HG02852 (cell line): ENCODE measurements at regions not wholly inside any gene's neighbourhood (a gene's known extent, or its start where the extent isn't known, plus 50 kb on each side); places are given as distances from the start of the nearest gene placed in this dataset.
"Not testable (repeated sequence)": the region's sequence is repeated elsewhere in the genome, so short reads cannot be mapped to it uniquely, and the experiment has no call there.

Experiments used
- ATAC-seq: cut with Tn5 transposase; IDR thresholded peaks from one replicate; pipeline ENCODE4 v1.9.1; 2021; ENCODE audit warnings: mild to moderate bottlenecking, moderate library complexity; ENCODE audit not compliant: unreplicated experiment

GRCh38 chr9:28410411-28410810, 837.1 kb upstream of the C9orf72 start:
- ATAC-seq = no peak

- ATAC-seq = no peak
Measured at GRCh38 chr9:28413471-28413870, 840.2 kb upstream of the C9orf72 start.

- ATAC-seq = no peak
Measured at GRCh38 chr9:28423255-28423654, 850.0 kb upstream of the C9orf72 start.

GRCh38 chr9:28435456-28435855, 862.2 kb upstream of the C9orf72 start:
- ATAC-seq = no peak

GRCh38 chr9:28439688-28440087, 866.4 kb upstream of the C9orf72 start:
- no peak for ATAC-seq

GRCh38 chr9:28443461-28443860, 870.2 kb upstream of the C9orf72 start:
- ATAC-seq = no peak

- ATAC-seq = no peak
Measured at GRCh38 chr9:28444637-28445036, 871.4 kb upstream of the C9orf72 start.

GRCh38 chr9:28445211-28445610, 871.9 kb upstream of the C9orf72 start:
- no peak for ATAC-seq

GRCh38 chr9:28453918-28454317, 880.6 kb upstream of the C9orf72 start:
- no peak for ATAC-seq

- ATAC-seq = no peak
Measured at GRCh38 chr9:28456861-28457260, 883.6 kb upstream of the C9orf72 start.

- no peak for ATAC-seq
Measured at GRCh38 chr9:28464481-28465216, 891.4 kb upstream of the C9orf72 start.

GRCh38 chr9:28471261-28471660, 898.0 kb upstream of the C9orf72 start:
- no peak for ATAC-seq

- ATAC-seq = no peak
Measured at GRCh38 chr9:28487561-28487960, 914.3 kb upstream of the C9orf72 start.

- no peak for ATAC-seq
Measured at GRCh38 chr9:28491121-28491520, 917.8 kb upstream of the C9orf72 start.

GRCh38 chr9:28498168-28498567, 924.9 kb upstream of the C9orf72 start:
- not testable (repeated sequence) for ATAC-seq

- no peak for ATAC-seq
Measured at GRCh38 chr9:28502189-28502588, 928.9 kb upstream of the C9orf72 start.

GRCh38 chr9:28502741-28503140, 929.5 kb upstream of the C9orf72 start:
- no peak for ATAC-seq

- no peak for ATAC-seq
Measured at GRCh38 chr9:28503573-28503972, 930.3 kb upstream of the C9orf72 start.

- no peak for ATAC-seq
Measured at GRCh38 chr9:28518439-28518838, 945.2 kb upstream of the C9orf72 start.

- not testable (repeated sequence) for ATAC-seq
Measured at GRCh38 chr9:28524309-28524708, 951.0 kb upstream of the C9orf72 start.

- ATAC-seq = no peak
Measured at GRCh38 chr9:28528049-28528448, 954.8 kb upstream of the C9orf72 start.

GRCh38 chr9:28538132-28538531, 964.9 kb upstream of the C9orf72 start:
- ATAC-seq = no peak

- no peak for ATAC-seq
Measured at GRCh38 chr9:28539434-28540070, 966.3 kb upstream of the C9orf72 start.
